ENCODE measurements at regions not wholly inside any gene's neighbourhood (a gene's known extent, or its start where the extent isn't known, plus 50 kb on each side); places are given as distances from the start of the nearest gene placed in this dataset.

DNA sequence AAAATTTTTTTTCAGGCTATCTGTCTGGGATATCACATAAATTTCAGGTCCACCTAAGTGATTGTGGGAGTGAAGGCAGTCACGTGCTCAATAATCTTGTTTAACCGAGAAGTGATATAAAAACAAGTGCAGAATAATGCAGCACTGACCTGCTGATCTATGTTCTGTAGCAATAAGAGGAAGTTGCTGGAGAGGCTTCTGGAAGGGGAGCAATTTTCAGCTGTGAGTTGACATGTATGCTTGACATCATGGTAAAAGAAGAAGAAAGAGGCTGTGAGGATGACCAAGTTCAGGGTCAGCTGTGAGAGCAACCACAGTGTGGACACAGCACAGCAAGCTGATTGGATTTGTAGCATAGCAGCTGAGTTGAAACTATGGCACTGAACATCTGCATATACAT is 172.0 kb upstream of the PELI2 start:
- no peaks in the 10 kb centered on the region for H3K36me3 Mint-ChIP-seq (ENCODE audit: low read depth)
- TF ChIP-seq, protein P1, sequence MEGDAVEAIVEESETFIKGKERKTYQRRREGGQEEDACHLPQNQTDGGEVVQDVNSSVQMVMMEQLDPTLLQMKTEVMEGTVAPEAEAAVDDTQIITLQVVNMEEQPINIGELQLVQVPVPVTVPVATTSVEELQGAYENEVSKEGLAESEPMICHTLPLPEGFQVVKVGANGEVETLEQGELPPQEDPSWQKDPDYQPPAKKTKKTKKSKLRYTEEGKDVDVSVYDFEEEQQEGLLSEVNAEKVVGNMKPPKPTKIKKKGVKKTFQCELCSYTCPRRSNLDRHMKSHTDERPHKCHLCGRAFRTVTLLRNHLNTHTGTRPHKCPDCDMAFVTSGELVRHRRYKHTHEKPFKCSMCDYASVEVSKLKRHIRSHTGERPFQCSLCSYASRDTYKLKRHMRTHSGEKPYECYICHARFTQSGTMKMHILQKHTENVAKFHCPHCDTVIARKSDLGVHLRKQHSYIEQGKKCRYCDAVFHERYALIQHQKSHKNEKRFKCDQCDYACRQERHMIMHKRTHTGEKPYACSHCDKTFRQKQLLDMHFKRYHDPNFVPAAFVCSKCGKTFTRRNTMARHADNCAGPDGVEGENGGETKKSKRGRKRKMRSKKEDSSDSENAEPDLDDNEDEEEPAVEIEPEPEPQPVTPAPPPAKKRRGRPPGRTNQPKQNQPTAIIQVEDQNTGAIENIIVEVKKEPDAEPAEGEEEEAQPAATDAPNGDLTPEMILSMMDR (IDR thresholded peaks at IDR 0.05) = no peak
- ChIA-PET POLR2A (no interaction called here), CTCF (no interaction called here)
- DNase-seq (no peak), ATAC-seq (ENCODE audit: poor library complexity) (no peak)
- no peak overlapping the region for H3K27ac ChIP-seq (ENCODE audit: low read depth in 1 of 2, low read length in 2 of 2)
- no peaks in the 10 kb centered on the region for H3K4me1 ChIP-seq (ENCODE audit: insufficient read depth, low read length)
- no peak overlapping the region for H3K27ac Mint-ChIP-seq
- no peak overlapping the region for H3K4me3 ChIP-seq (ENCODE audit: low read length)
- no peaks in the 10 kb centered on the region for H3K36me3 ChIP-seq (ENCODE audit: insufficient read depth, low read length)
- no peak overlapping the region for H3K4me3 Mint-ChIP-seq
- peaks cover 27% of the 10 kb centered on the region for H3K27me3 Mint-ChIP-seq
- H3K4me1 Mint-ChIP-seq (ENCODE audit: low read depth) = no peaks in the 10 kb centered on the region
- no peaks in the 10 kb centered on the region for H3K9me3 ChIP-seq (ENCODE audit: control insufficient read depth in 1 of 2, insufficient read depth in 1 of 2, low read length in 2 of 2)
- H3K9me3 Mint-ChIP-seq = no peaks in the 10 kb centered on the region
- intact Hi-C loops (cut with DNase I, micrococcal nuclease) = no loop called here
- no peaks in the 10 kb centered on the region for H3K27me3 ChIP-seq (ENCODE audit: control insufficient read depth in 1 of 2, insufficient read depth in 2 of 2, low read length in 2 of 2)

DNA sequence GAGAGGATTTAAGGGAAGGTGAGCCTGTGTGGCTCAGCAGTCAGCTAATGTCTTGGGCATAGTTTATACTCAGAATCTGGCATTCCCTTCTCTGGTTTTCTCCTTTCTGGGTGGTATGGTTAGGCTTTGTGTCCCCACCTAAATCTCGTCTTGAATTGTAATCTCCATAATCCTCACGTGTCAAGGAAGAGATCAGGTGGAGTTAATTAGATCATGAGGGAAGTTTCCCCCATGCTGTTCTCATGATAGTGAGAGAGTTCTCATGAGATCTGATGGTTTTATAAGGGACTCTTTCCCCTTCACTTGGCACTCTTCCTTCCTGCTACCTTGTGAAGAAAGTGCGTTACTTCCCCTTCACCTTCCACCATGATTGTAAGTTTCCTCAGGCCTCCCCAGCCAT is 169.8 kb upstream of the PELI2 start:
- H3K4me3 ChIP-seq (ENCODE audit: low read length) = no peak overlapping the region
- CTCF ChIA-PET = no interaction called here
- no peaks in the 10 kb centered on the region for H3K9me3 ChIP-seq (ENCODE audit: control insufficient read depth in 1 of 2, insufficient read depth in 1 of 2, low read length in 2 of 2)
- Mint-ChIP-seq H3K27ac (no peak overlapping the region), H3K9me3 (no peaks in the 10 kb centered on the region), H3K27me3 (peaks cover 27% of the 10 kb centered on the region), H3K4me1 (ENCODE audit: low read depth) (no peaks in the 10 kb centered on the region), H3K36me3 (ENCODE audit: low read depth) (no peaks in the 10 kb centered on the region), H3K4me3 (no peak overlapping the region)
- ATAC-seq (ENCODE audit: poor library complexity) (no peak), DNase-seq (no peak)
- POLR2A ChIA-PET = no interaction called here
- H3K27ac ChIP-seq (ENCODE audit: low read depth in 1 of 2, low read length in 2 of 2) = no peak overlapping the region
- no peaks in the 10 kb centered on the region for H3K36me3 ChIP-seq (ENCODE audit: insufficient read depth, low read length)
- TF ChIP-seq, protein P1 (IDR thresholded peaks at IDR 0.05) = no peak
- intact Hi-C loops (cut with DNase I, micrococcal nuclease) = no loop called here
- no peaks in the 10 kb centered on the region for H3K27me3 ChIP-seq (ENCODE audit: control insufficient read depth in 1 of 2, insufficient read depth in 2 of 2, low read length in 2 of 2)
- no peaks in the 10 kb centered on the region for H3K4me1 ChIP-seq (ENCODE audit: insufficient read depth, low read length)

DNA sequence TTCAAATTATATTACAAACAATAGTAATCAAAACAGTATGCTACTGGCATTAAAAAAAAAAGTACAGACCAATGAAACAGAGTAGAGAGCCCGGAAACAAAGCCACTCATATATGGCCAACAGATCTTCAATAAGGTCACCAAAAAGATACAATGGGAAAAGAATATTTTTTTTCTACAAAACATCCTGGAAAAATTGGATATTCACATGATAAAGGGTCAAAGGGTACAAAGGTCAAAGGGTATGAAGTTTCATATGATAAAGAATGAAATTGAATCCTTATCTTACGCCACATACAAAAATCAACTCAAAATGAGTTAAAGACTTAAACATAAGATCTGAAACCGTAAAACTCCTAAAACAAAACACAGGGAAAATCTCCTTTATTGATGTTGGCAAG is 168.5 kb upstream of the PELI2 start:
- peaks cover 27% of the 10 kb centered on the region for H3K27me3 Mint-ChIP-seq
- Histone ChIP-seq H3K4me1 (ENCODE audit: insufficient read depth, low read length) (no peaks in the 10 kb centered on the region), H3K36me3 (ENCODE audit: insufficient read depth, low read length) (no peaks in the 10 kb centered on the region), H3K27me3 (ENCODE audit: control insufficient read depth in 1 of 2, insufficient read depth in 2 of 2, low read length in 2 of 2) (no peaks in the 10 kb centered on the region), H3K9me3 (ENCODE audit: control insufficient read depth in 1 of 2, insufficient read depth in 1 of 2, low read length in 2 of 2) (no peaks in the 10 kb centered on the region), H3K4me3 (ENCODE audit: low read length) (no peak overlapping the region), H3K27ac (ENCODE audit: low read depth in 1 of 2, low read length in 2 of 2) (no peak overlapping the region)
- ChIA-PET POLR2A (no interaction called here), CTCF (interaction anchor here (0.7 kb wide), 1 partner anchor 9 kb away, joined by 3 read pairs; no protein-coding TSS in a partner anchor)
- H3K27ac Mint-ChIP-seq = no peak overlapping the region
- TF ChIP-seq, protein P1 (IDR thresholded peaks at IDR 0.05) = no peak
- intact Hi-C loops (cut with DNase I, micrococcal nuclease) = no loop called here
- ATAC-seq (ENCODE audit: poor library complexity) (no peak), DNase-seq (no peak)
- no peak overlapping the region for H3K4me3 Mint-ChIP-seq
- no peaks in the 10 kb centered on the region for H3K4me1 Mint-ChIP-seq (ENCODE audit: low read depth)
- H3K9me3 Mint-ChIP-seq = no peaks in the 10 kb centered on the region
- no peaks in the 10 kb centered on the region for H3K36me3 Mint-ChIP-seq (ENCODE audit: low read depth)
